ENCODE measurements at regions not wholly inside any gene's neighbourhood (a gene's known extent, or its start where the extent isn't known, plus 50 kb on each side); places are given as distances from the start of the nearest gene placed in this dataset.

- TF ChIP-seq CTCF (IDR thresholded peaks at IDR 0.05) = no peak
- no peak for ATAC-seq
- H3K9me3 ChIP-seq = no peaks in the 10 kb centered on the region
- intact Hi-C loops (cut with DNase I) = no loop called here
- 59 to 69% methylated on average over 3 of the region's 3 CpGs for WGBS, 2 donors
- H3K4me3 ChIP-seq = no peak overlapping the region
- peaks cover 0 to 10% (median 0%) of the 10 kb centered on the region in 9 donors for H3K4me1 ChIP-seq
- H3K27me3 ChIP-seq = peaks cover 0 to 26% (median 0%) of the 10 kb centered on the region in 7 donors
- no peak overlapping the region for H3K27ac ChIP-seq
- H3K36me3 ChIP-seq = no peaks in the 10 kb centered on the region
- no peak for DNase-seq
Observed at GRCh38 chrX:69110116-69110530, 55.1 kb downstream of the PJA1 start.

- H3K27me3 ChIP-seq = peaks cover 0 to 30% (median 0%) of the 10 kb centered on the region in 7 donors
- no peak for ATAC-seq
- intact Hi-C loops (cut with DNase I) = no loop called here
Observed at GRCh38 chrX:69109706-69110105, 55.5 kb downstream of the PJA1 start.

GRCh38 chrX:69109036-69109663, 56.1 kb downstream of the PJA1 start:
- Histone ChIP-seq H3K9me3 (no peaks in the 10 kb centered on the region), H3K27me3 (peaks cover 0 to 36% (median 0%) of the 10 kb centered on the region in 7 donors), H3K4me1 (peaks cover 0 to 10% (median 0%) of the 10 kb centered on the region in 9 donors), H3K27ac (no peak overlapping the region), H3K4me3 (no peak overlapping the region), H3K36me3 (no peaks in the 10 kb centered on the region)
- DNase-seq (no peak), ATAC-seq (no peak)
- intact Hi-C loops (cut with DNase I) = no loop called here
- no peak for TF ChIP-seq CTCF (IDR thresholded peaks at IDR 0.05)
- 87 to 98% methylated on average over 6 to 7 of the region's 8 CpGs for WGBS, 2 donors

More at GRCh38 chrX:69109706-69110105, 55.5 kb downstream of the PJA1 start:
- Histone ChIP-seq H3K27ac (no peak overlapping the region), H3K9me3 (no peaks in the 10 kb centered on the region), H3K4me3 (no peak overlapping the region), H3K36me3 (no peaks in the 10 kb centered on the region), H3K4me1 (peaks cover 0 to 10% (median 0%) of the 10 kb centered on the region in 9 donors)
- WGBS, 2 donors = 66 to 82% methylated on average over 3 to 5 of the region's 5 CpGs
- no peak for DNase-seq
- TF ChIP-seq CTCF (IDR thresholded peaks at IDR 0.05) = no peak

GRCh38 chrX:69107747-69108401, 57.4 kb downstream of the PJA1 start:
- intact Hi-C loops (cut with DNase I) = no loop called here
- no peaks in the 10 kb centered on the region for H3K36me3 ChIP-seq
- 37 to 39% methylated on average over 6 to 7 of the region's 7 CpGs for WGBS, 2 donors
- H3K27me3 ChIP-seq = peaks cover 0 to 43% (median 0%) of the 10 kb centered on the region in 7 donors
- H3K4me1 ChIP-seq = peaks cover 0 to 10% (median 0%) of the 10 kb centered on the region in 9 donors
- TF ChIP-seq CTCF (IDR thresholded peaks at IDR 0.05) = no peak
- no peak overlapping the region for H3K27ac ChIP-seq
- no peaks in the 10 kb centered on the region for H3K9me3 ChIP-seq
- no peak for DNase-seq
- no peak for ATAC-seq
- no peak overlapping the region for H3K4me3 ChIP-seq

Measured in heart right ventricle (tissue), 16 donors.